Ovary (tissue), 7 donors: ENCODE measurements at regions not wholly inside any gene's neighbourhood (a gene's known extent, or its start where the extent isn't known, plus 50 kb on each side); places are given as distances from the start of the nearest gene placed in this dataset.

Source experiments
- DNase-seq, 5 donors: peaks; one replicate each; pipeline ENCODE4 v3.0.0-alpha.2; 2019 to 2020
- H3K27ac ChIP-seq, 2 donors: fragments of 200-600 bp; one replicate each; pipeline versions ENCODE4 v1.5.1 to v1.8.0; 2019 to 2022
- H3K27me3 ChIP-seq: fragments of 200-600 bp; one replicate; pipeline ENCODE4 v1.8.0; 2022
- H3K36me3 ChIP-seq: fragments of 200-600 bp; sonication (generic); one replicate; pipeline ENCODE4 v1.5.1; 2019
- H3K4me1 ChIP-seq: one replicate; pipeline ENCODE4 v1.8.1; 2013; ENCODE audit warnings: mild to moderate bottlenecking, moderate library complexity; ENCODE audit not compliant: insufficient read depth
- H3K4me3 ChIP-seq: fragments of 200-600 bp; sonication (generic); one replicate; pipeline ENCODE4 v1.5.1; 2017
- H3K9me3 ChIP-seq, 2 donors: fragments of 200-600 bp in 1 of 2; sonication (generic) in 1 of 2; one replicate each; pipeline versions ENCODE4 v1.5.1 to v1.8.1; 2013 to 2019; ENCODE audit warnings: mild to moderate bottlenecking in 1 of 2, moderate library complexity in 1 of 2
- CTCF ChIP-seq, 3 donors: fragments of 450-650 bp in 2 of 3; fragments of 200-600 bp in 1 of 3; IDR thresholded peaks; one replicate each; pipeline versions ENCODE4 v1.5.1 to v1.8.0; 2016 to 2022; ENCODE audit warnings: antibody characterized with exemption in 3 of 3, mild to moderate bottlenecking in 1 of 3
- EP300 ChIP-seq: sonication (generic); formaldehyde crosslinking; IDR thresholded peaks from one replicate; pipeline ENCODE4 v1.6.1; 2017; ENCODE audit warnings: antibody characterized with exemption
- POLR2A ChIP-seq: fragments of 450-650 bp; IDR thresholded peaks from one replicate; pipeline ENCODE4 v1.6.1; 2017; ENCODE audit warnings: antibody characterized with exemption, mild to moderate bottlenecking, moderate library complexity
- WGBS, 3 donors: extraction: QIAGEN DNeasy Blood & Tissue Kit in 1 of 3; methylation state at CpG; one replicate each; pipeline versions ENCODE4 v1.1.5 to v1.1.7; 2013 to 2017; 5-methylcytosine and 5-hydroxymethylcytosine counted together
- intact Hi-C, 4 donors: fragments of 100-400 bp; cut with DNase I; formaldehyde crosslinking; loops; one replicate each; pipeline versions ENCODE4 v1.11.0 to v1.15.1; 2022 to 2023
- donor health status: DM: no; HTN: no; CAD: no; lungs with moderate emphysema.
- donor health status: DM: no; HTN: no; CAD: no.
- donor health status: Bipolar disorder and iron deficiency.
- donor health status: DM: no; HTN: no; CAD: no.
- donor health status: DM: yes; HTN: yes; CAD: no.

GRCh38 chr13:111886217-111886945 is 180.6 kb upstream of the SOX1 start:
- TF ChIP-seq EP300 (no peak), CTCF (IDR thresholded peaks at IDR 0.05) (no peak), POLR2A (no peak)
- no peak overlapping the region for H3K27ac ChIP-seq
- H3K27me3 ChIP-seq = no peaks in the 10 kb centered on the region
- H3K9me3 ChIP-seq = no peaks in the 10 kb centered on the region
- no peaks in the 10 kb centered on the region for H3K4me1 ChIP-seq
- DNase-seq = no peak
- intact Hi-C loops = no loop called here
- 74 to 78% (median 74%) methylated on average over 7 of the region's 7 CpGs for WGBS, 3 donors
- no peak overlapping the region for H3K4me3 ChIP-seq
- H3K36me3 ChIP-seq = no peaks in the 10 kb centered on the region

GRCh38 chr13:111893071-111893606 is 173.8 kb upstream of the SOX1 start:
- 0 to 7% (median 2%) methylated on average over 39 of the region's 39 CpGs for WGBS, 3 donors
- H3K9me3 ChIP-seq = peaks cover 0 to 5% of the 10 kb centered on the region in 2 donors
- no peak for TF ChIP-seq EP300
- H3K4me3 ChIP-seq = no peak overlapping the region
- intact Hi-C loops = no loop called here
- H3K27ac ChIP-seq = no peak overlapping the region
- H3K27me3 ChIP-seq = no peaks in the 10 kb centered on the region
- H3K36me3 ChIP-seq = no peaks in the 10 kb centered on the region
- no peak for DNase-seq
- H3K4me1 ChIP-seq = no peaks in the 10 kb centered on the region

- Histone ChIP-seq H3K27ac (no peak overlapping the region), H3K4me1 (no peaks in the 10 kb centered on the region), H3K9me3 (peaks cover 0 to 5% of the 10 kb centered on the region in 2 donors), H3K4me3 (no peak overlapping the region), H3K27me3 (no peaks in the 10 kb centered on the region), H3K36me3 (no peaks in the 10 kb centered on the region)
- TF ChIP-seq CTCF (IDR thresholded peaks at IDR 0.05) (no peak), EP300 (no peak), POLR2A (no peak)
- intact Hi-C loops = no loop called here
- WGBS, 3 donors = 9 to 13% (median 9%) methylated on average over 35 of the region's 35 CpGs
- DNase-seq = no peak
These were observed 173.1 kb upstream of the SOX1 start for GRCh38 chr13:111893607-111894443.

- intact Hi-C loops = no loop called here
- WGBS, 3 donors = 53 to 61% (median 57%) methylated on average over 28 of the region's 28 CpGs
- Histone ChIP-seq H3K4me1 (no peaks in the 10 kb centered on the region), H3K4me3 (no peak overlapping the region), H3K27ac (no peak overlapping the region), H3K36me3 (no peaks in the 10 kb centered on the region), H3K27me3 (no peaks in the 10 kb centered on the region), H3K9me3 (peaks cover 0 to 5% of the 10 kb centered on the region in 2 donors)
- no peak for DNase-seq
- no peak for TF ChIP-seq CTCF (IDR thresholded peaks at IDR 0.05)
- no peak for TF ChIP-seq EP300
- TF ChIP-seq POLR2A = no peak
These were observed 170.8 kb upstream of the SOX1 start for GRCh38 chr13:111895896-111896821.
